ENCODE measurements at regions not wholly inside any gene's neighbourhood (a gene's known extent, or its start where the extent isn't known, plus 50 kb on each side); places are given as distances from the start of the nearest gene placed in this dataset.

- TF ChIP-seq CTCF (IDR thresholded peaks at IDR 0.05; ENCODE audit: extremely low read depth in 1 of 2, insufficient read depth in 1 of 2, low read depth in 1 of 2, low read length in 2 of 2), result no peak
- TF ChIP-seq MAX (IDR thresholded peaks at IDR 0.05; ENCODE audit: insufficient read depth, insufficient read length), result no peak
Observed at GRCh38 chr2:111692311-111692710, 191.7 kb downstream of the ANAPC1 start.
